Osteocyte (in vitro differentiated cells): ENCODE measurements at regions not wholly inside any gene's neighbourhood (a gene's known extent, or its start where the extent isn't known, plus 50 kb on each side); places are given as distances from the start of the nearest gene placed in this dataset.

Source experiments
- DNase-seq: peaks from one replicate; pipeline ENCODE4 v3.0.0; 2021; ENCODE audit warnings: mixed read lengths; ENCODE audit not compliant: unreplicated experiment; ENCODE audit errors: extremely low spot score
- H3K27ac Mint-ChIP-seq: one replicate; pipeline ENCODE4 v1.8.0; 2021; ENCODE audit warnings: mild to moderate bottlenecking, mixed read lengths; ENCODE audit not compliant: unreplicated experiment
- H3K27me3 Mint-ChIP-seq: one replicate; pipeline ENCODE4 v1.8.0; 2021; ENCODE audit warnings: mixed read lengths; ENCODE audit not compliant: unreplicated experiment
- H3K36me3 Mint-ChIP-seq: one replicate; pipeline ENCODE4 v1.8.0; 2021; ENCODE audit warnings: mixed read lengths; ENCODE audit not compliant: unreplicated experiment
- H3K4me1 Mint-ChIP-seq: one replicate; pipeline ENCODE4 v1.8.0; 2021; ENCODE audit warnings: mixed read lengths; ENCODE audit not compliant: unreplicated experiment
- H3K4me3 Mint-ChIP-seq: one replicate; pipeline ENCODE4 v1.8.0; 2021; ENCODE audit warnings: mild to moderate bottlenecking, moderate library complexity, mixed read lengths; ENCODE audit not compliant: unreplicated experiment
- H3K9me3 Mint-ChIP-seq: one replicate; pipeline ENCODE4 v1.8.0; 2021; ENCODE audit warnings: mixed read lengths; ENCODE audit not compliant: unreplicated experiment
- TF ChIP-seq, protein P1 (sequence below): fragments of 200-600 bp; sonication (generic); IDR thresholded peaks from 2 replicates; pipeline ENCODE4 v1.5.0; 2021; ENCODE audit warnings: antibody characterized with exemption, mild to moderate bottlenecking, moderate library complexity

- peaks cover 6% of the 10 kb centered on the region for H3K36me3 Mint-ChIP-seq
- TF ChIP-seq, protein P1, sequence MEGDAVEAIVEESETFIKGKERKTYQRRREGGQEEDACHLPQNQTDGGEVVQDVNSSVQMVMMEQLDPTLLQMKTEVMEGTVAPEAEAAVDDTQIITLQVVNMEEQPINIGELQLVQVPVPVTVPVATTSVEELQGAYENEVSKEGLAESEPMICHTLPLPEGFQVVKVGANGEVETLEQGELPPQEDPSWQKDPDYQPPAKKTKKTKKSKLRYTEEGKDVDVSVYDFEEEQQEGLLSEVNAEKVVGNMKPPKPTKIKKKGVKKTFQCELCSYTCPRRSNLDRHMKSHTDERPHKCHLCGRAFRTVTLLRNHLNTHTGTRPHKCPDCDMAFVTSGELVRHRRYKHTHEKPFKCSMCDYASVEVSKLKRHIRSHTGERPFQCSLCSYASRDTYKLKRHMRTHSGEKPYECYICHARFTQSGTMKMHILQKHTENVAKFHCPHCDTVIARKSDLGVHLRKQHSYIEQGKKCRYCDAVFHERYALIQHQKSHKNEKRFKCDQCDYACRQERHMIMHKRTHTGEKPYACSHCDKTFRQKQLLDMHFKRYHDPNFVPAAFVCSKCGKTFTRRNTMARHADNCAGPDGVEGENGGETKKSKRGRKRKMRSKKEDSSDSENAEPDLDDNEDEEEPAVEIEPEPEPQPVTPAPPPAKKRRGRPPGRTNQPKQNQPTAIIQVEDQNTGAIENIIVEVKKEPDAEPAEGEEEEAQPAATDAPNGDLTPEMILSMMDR: no peak
- peaks cover 6% of the 10 kb centered on the region for H3K9me3 Mint-ChIP-seq
- no peak overlapping the region for H3K27ac Mint-ChIP-seq
- DNase-seq: peak; percentile 75
- H3K4me1 Mint-ChIP-seq: peaks cover 6% of the 10 kb centered on the region
- H3K4me3 Mint-ChIP-seq: no peak overlapping the region
- no peaks in the 10 kb centered on the region for H3K27me3 Mint-ChIP-seq
Observed at GRCh38 chr11:69372589-69373250, 78.8 kb downstream of the MYEOV start.

GRCh38 chr11:69373251-69373635 lies 79.3 kb downstream of the MYEOV start:
- Mint-ChIP-seq H3K4me3 (no peak overlapping the region), H3K27ac (no peak overlapping the region), H3K4me1 (peaks cover 6% of the 10 kb centered on the region), H3K27me3 (no peaks in the 10 kb centered on the region), H3K36me3 (peaks cover 6% of the 10 kb centered on the region), H3K9me3 (peaks cover 6% of the 10 kb centered on the region)
- TF ChIP-seq, protein P1: no peak
- DNase-seq: peak; percentile 44

DNA sequence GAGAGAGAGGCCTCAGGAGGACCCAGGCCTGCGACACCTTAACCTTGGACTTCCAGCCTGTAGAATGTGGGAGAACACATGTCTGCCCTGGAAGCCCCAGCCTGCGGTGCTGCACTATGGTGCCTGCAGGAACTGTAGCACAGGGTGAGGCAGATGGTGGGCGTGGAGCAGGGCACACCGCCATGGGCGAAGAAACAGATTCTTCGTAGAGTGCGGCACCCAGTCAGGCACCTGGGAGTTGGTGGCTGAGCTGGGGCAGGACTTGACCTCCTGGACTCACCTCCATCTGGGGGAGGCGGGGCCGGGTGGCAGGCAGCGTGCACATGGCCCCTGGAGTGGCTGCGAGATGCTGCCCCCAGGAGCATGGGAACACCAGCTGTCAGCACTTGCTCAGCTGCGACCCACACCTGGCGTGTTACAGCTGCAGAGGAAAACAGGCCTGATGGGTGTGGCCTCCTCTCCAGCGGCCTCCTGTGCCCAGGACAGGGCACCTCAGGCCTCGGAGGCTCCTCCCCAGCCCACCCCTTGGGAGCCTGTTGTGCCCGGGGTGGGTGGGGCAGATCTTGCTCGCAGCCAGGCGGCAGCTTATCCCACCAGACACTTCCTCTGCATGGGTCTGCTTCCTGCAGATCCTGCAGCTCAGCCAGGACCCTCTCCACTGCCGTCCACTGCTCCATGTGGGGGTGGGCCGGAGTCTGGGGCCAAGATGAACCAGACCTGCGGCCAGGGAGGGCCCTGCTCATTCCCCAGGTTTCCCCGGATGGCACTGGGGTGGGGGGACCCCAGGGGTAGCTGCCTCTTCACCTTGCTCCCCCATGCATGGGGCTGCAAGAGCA lies 80.4 kb downstream of the MYEOV start:
- Mint-ChIP-seq H3K4me1 (no peaks in the 10 kb centered on the region), H3K36me3 (peaks cover 6% of the 10 kb centered on the region), H3K9me3 (no peaks in the 10 kb centered on the region), H3K27ac (no peak overlapping the region), H3K4me3 (no peak overlapping the region), H3K27me3 (no peaks in the 10 kb centered on the region)
- TF ChIP-seq, protein P1: no peak
- DNase-seq: peak; percentile 81

- Mint-ChIP-seq H3K27me3 (no peaks in the 10 kb centered on the region), H3K4me3 (no peak overlapping the region), H3K27ac (no peak overlapping the region), H3K36me3 (peaks cover 4% of the 10 kb centered on the region), H3K4me1 (peaks cover under 1% of the 10 kb centered on the region), H3K9me3 (no peaks in the 10 kb centered on the region)
- TF ChIP-seq, protein P1: no peak
- DNase-seq: no peak
Observed at GRCh38 chr11:69374946-69375310, 81.0 kb downstream of the MYEOV start.
